AG04450 (cell line): ENCODE measurements at regions not wholly inside any gene's neighbourhood (a gene's known extent, or its start where the extent isn't known, plus 50 kb on each side); places are given as distances from the start of the nearest gene placed in this dataset.

Source experiments
- CTCF ChIA-PET: fragments of 300-600, 350-600 bp; formaldehyde crosslinking; extraction: SDS; loops from one replicate; lab custom pipeline; 2022; ENCODE audit warnings: antibody characterized with exemption, inconsistent platforms; lab: Charles Lee
- POLR2A ChIA-PET: fragments of 350-600 bp; formaldehyde crosslinking; extraction: SDS; loops from one replicate; lab custom pipeline; 2021; ENCODE audit warnings: antibody characterized with exemption, inconsistent platforms; lab: Yijun Ruan, JAX
- DNase-seq: peaks from one replicate; pipeline ENCODE4 v3.0.0-alpha.2; 2011; ENCODE audit warnings: low read depth, low spot score
- H3K27ac ChIP-seq: one replicate; pipeline ENCODE4 v1.5.1; 2012; ENCODE audit warnings: low read depth, low read length, control low read depth
- H3K27me3 ChIP-seq: one replicate; pipeline ENCODE4 v1.6.0; 2012; ENCODE audit warnings: low read length; ENCODE audit not compliant: control insufficient read depth, insufficient read depth
- H3K4me3 ChIP-seq: 2 replicates; pipeline ENCODE4 v1.5.1; 2011; ENCODE audit warnings: mild to moderate bottlenecking, low read depth, low read length, control low read depth
- H3K9me3 ChIP-seq: 2 replicates; pipeline ENCODE4 v1.5.1; 2012; ENCODE audit warnings: low read length; ENCODE audit not compliant: control insufficient read depth, insufficient read depth
- TF ChIP-seq, protein P1 (sequence below): IDR thresholded peaks from 2 replicates; pipeline ENCODE4 v1.5.1; 2011; ENCODE audit warnings: low read depth, low read length, control low read depth, inconsistent platforms

- no peak overlapping the region for H3K27ac ChIP-seq
- POLR2A ChIA-PET, result no interaction called here
- H3K9me3 ChIP-seq, result no peaks in the 10 kb centered on the region
- H3K4me3 ChIP-seq, result no peak overlapping the region
- H3K27me3 ChIP-seq, result no peaks in the 10 kb centered on the region
- TF ChIP-seq, protein P1, sequence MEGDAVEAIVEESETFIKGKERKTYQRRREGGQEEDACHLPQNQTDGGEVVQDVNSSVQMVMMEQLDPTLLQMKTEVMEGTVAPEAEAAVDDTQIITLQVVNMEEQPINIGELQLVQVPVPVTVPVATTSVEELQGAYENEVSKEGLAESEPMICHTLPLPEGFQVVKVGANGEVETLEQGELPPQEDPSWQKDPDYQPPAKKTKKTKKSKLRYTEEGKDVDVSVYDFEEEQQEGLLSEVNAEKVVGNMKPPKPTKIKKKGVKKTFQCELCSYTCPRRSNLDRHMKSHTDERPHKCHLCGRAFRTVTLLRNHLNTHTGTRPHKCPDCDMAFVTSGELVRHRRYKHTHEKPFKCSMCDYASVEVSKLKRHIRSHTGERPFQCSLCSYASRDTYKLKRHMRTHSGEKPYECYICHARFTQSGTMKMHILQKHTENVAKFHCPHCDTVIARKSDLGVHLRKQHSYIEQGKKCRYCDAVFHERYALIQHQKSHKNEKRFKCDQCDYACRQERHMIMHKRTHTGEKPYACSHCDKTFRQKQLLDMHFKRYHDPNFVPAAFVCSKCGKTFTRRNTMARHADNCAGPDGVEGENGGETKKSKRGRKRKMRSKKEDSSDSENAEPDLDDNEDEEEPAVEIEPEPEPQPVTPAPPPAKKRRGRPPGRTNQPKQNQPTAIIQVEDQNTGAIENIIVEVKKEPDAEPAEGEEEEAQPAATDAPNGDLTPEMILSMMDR, result no peak
- DNase-seq, result no peak
- CTCF ChIA-PET, result no interaction called here
Observed at GRCh38 chr2:221767106-221768012, 195.3 kb upstream of the EPHA4 start.

DNA sequence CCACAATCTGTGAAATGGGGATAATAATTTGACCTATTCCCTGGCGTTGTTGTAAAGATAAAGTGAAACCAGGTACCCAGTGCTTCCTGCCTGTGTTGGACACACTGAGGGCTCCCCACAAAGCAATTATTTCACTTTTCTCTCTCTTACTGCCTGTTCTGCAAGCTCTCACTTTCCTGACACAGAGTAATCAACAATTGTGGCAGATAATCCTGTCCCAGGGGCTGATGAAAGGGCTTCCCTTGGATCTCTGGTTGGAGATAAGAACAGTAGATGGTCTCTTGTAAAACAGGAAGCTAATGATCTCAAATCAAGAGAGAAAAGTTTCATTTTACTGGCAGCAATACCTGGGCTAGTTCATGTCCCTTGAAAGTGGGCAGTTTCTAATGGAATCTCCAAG, 190.4 kb upstream of the EPHA4 start:
- no peak for DNase-seq
- H3K27ac ChIP-seq, result no peak overlapping the region
- no peaks in the 10 kb centered on the region for H3K27me3 ChIP-seq
- TF ChIP-seq, protein P1, result no peak
- CTCF ChIA-PET, result interaction anchor here (0.9 kb wide), 1 partner anchor 8 kb away, joined by 4 read pairs; no protein-coding TSS in a partner anchor
- no peak overlapping the region for H3K4me3 ChIP-seq
- no peaks in the 10 kb centered on the region for H3K9me3 ChIP-seq
- POLR2A ChIA-PET, result no interaction called here

GRCh38 chr2:221761260-221761659, 189.2 kb upstream of the EPHA4 start:
- ChIA-PET POLR2A (no interaction called here), CTCF (no interaction called here)
- Histone ChIP-seq H3K27me3 (no peaks in the 10 kb centered on the region), H3K9me3 (no peaks in the 10 kb centered on the region), H3K4me3 (no peak overlapping the region), H3K27ac (no peak overlapping the region)
- TF ChIP-seq, protein P1, result no peak
- DNase-seq, result no peak

GRCh38 chr2:221758076-221758475, 186.0 kb upstream of the EPHA4 start:
- TF ChIP-seq, protein P1, result no peak
- Histone ChIP-seq H3K27ac (no peak overlapping the region), H3K27me3 (no peaks in the 10 kb centered on the region), H3K9me3 (no peaks in the 10 kb centered on the region), H3K4me3 (no peak overlapping the region)
- ChIA-PET CTCF (no interaction called here), POLR2A (no interaction called here)
- DNase-seq, result no peak

- H3K27ac ChIP-seq, result no peak overlapping the region
- ChIA-PET POLR2A (no interaction called here), CTCF (no interaction called here)
- TF ChIP-seq, protein P1, result no peak
- H3K9me3 ChIP-seq, result no peaks in the 10 kb centered on the region
- DNase-seq, result no peak
- no peak overlapping the region for H3K4me3 ChIP-seq
- H3K27me3 ChIP-seq, result no peaks in the 10 kb centered on the region
Observed at GRCh38 chr2:221753401-221753800, 181.3 kb upstream of the EPHA4 start.
